ENCODE measurements at regions not wholly inside any gene's neighbourhood (a gene's known extent, or its start where the extent isn't known, plus 50 kb on each side); places are given as distances from the start of the nearest gene placed in this dataset.

DNA sequence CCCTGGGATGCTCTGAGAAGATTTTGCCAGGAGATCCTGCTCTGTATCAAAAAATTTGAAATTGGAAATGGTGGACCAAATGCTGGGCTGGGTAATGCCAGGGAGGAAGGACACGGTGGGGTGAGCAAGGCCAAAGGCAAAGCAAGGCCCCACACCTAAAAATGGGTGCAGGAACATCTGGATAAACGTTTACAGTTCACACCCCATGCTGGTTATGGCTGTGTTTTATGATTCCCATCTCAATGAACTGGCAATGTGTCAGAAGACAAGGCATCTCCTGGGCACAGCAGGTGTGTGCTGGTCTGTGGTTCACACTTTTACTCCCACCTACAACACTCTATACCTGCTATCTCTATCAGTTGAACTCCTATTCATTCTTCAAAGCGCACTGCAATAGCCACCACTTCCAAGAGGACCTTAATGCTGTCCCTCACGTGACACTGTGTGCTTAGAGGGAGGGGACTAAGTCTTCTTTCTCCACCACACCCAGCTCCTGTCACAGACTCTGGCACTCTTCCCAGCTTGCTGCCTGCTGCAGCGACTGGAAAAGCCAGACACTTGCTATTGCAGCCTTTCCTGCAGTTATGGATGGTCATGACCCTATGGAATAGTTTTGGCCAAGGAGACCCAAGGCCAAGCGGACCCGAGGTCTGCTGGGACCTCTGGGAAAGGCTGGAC is 277.5 kb downstream of the CTTN start:
- TF ChIP-seq, protein P1, sequence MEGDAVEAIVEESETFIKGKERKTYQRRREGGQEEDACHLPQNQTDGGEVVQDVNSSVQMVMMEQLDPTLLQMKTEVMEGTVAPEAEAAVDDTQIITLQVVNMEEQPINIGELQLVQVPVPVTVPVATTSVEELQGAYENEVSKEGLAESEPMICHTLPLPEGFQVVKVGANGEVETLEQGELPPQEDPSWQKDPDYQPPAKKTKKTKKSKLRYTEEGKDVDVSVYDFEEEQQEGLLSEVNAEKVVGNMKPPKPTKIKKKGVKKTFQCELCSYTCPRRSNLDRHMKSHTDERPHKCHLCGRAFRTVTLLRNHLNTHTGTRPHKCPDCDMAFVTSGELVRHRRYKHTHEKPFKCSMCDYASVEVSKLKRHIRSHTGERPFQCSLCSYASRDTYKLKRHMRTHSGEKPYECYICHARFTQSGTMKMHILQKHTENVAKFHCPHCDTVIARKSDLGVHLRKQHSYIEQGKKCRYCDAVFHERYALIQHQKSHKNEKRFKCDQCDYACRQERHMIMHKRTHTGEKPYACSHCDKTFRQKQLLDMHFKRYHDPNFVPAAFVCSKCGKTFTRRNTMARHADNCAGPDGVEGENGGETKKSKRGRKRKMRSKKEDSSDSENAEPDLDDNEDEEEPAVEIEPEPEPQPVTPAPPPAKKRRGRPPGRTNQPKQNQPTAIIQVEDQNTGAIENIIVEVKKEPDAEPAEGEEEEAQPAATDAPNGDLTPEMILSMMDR (IDR thresholded peaks at IDR 0.05), result no peak
- TF ChIP-seq POLR2A (IDR thresholded peaks at IDR 0.05), result no peak
